ENCODE measurements at regions not wholly inside any gene's neighbourhood (a gene's known extent, or its start where the extent isn't known, plus 50 kb on each side); places are given as distances from the start of the nearest gene placed in this dataset.

DNA sequence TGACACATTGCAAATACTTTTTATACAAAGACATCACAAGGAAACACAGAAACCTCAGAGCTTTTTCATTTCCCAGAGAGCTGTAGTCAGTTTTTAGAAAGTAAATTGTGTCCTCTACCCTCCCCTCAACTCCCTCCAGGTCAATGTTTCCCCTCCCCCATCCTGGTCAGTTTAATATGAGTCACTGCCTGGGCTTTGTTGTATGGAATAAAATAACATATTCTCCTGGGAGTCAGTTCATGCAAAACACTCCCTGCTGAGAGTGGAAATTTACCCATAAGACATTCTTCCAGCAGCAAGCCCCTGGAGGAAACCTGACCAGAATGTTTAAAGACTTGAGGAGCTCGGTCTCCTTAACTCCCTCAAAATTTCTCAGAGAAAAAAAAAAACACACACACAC lies 270.1 kb upstream of the LDB2 start:
- TF ChIP-seq, protein P1, sequence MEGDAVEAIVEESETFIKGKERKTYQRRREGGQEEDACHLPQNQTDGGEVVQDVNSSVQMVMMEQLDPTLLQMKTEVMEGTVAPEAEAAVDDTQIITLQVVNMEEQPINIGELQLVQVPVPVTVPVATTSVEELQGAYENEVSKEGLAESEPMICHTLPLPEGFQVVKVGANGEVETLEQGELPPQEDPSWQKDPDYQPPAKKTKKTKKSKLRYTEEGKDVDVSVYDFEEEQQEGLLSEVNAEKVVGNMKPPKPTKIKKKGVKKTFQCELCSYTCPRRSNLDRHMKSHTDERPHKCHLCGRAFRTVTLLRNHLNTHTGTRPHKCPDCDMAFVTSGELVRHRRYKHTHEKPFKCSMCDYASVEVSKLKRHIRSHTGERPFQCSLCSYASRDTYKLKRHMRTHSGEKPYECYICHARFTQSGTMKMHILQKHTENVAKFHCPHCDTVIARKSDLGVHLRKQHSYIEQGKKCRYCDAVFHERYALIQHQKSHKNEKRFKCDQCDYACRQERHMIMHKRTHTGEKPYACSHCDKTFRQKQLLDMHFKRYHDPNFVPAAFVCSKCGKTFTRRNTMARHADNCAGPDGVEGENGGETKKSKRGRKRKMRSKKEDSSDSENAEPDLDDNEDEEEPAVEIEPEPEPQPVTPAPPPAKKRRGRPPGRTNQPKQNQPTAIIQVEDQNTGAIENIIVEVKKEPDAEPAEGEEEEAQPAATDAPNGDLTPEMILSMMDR (IDR thresholded peaks at IDR 0.05) = no peak
- TF ChIP-seq POLR2A (IDR thresholded peaks at IDR 0.05) = no peak

Measured in body of pancreas (tissue), 4 donors.